WERI-Rb-1 (cell line): ENCODE measurements at regions not wholly inside any gene's neighbourhood (a gene's known extent, or its start where the extent isn't known, plus 50 kb on each side); places are given as distances from the start of the nearest gene placed in this dataset.

Experiments
- DNase-seq: peaks from one replicate; pipeline ENCODE4 v3.0.0-alpha.2; 2020
- H3K27ac ChIP-seq: fragments of 250-450 bp; sonication (Bioruptor Pico); 2 replicates; pipeline ENCODE4 v1.5.1; 2020; ENCODE audit warnings: mild to moderate bottlenecking, moderate library complexity
- H3K27me3 ChIP-seq: fragments of 250-450 bp; sonication (Bioruptor Pico); 2 replicates; pipeline ENCODE4 v1.5.1; 2021; ENCODE audit warnings: mild to moderate bottlenecking, low read depth, moderate library complexity; ENCODE audit not compliant: insufficient read depth, severe bottlenecking
- H3K36me3 ChIP-seq: fragments of 250-450 bp; sonication (Bioruptor Pico); 2 replicates; pipeline ENCODE4 v1.5.1; 2020; ENCODE audit warnings: mild to moderate bottlenecking, moderate library complexity
- H3K4me3 ChIP-seq: 2 replicates; pipeline ENCODE4 v1.5.1; 2011; ENCODE audit warnings: low read depth, mild to moderate bottlenecking, control low read depth, low read length
- H3K9me3 ChIP-seq: fragments of 250-450 bp; sonication (Bioruptor Pico); 2 replicates; pipeline ENCODE4 v1.5.1; 2021; ENCODE audit warnings: mild to moderate bottlenecking, moderate library complexity; ENCODE audit not compliant: severe bottlenecking
- CTCF ChIP-seq: IDR thresholded peaks from 2 replicates; pipeline ENCODE4 v1.5.1; 2011; ENCODE audit warnings: low read depth, mild to moderate bottlenecking, control low read depth, inconsistent platforms, low read length

GRCh38 chr1:195597891-195598290, 1010.3 kb downstream of the KCNT2 start:
- no peak overlapping the region for H3K27ac ChIP-seq
- DNase-seq = no peak
- no peaks in the 10 kb centered on the region for H3K36me3 ChIP-seq
- no peaks in the 10 kb centered on the region for H3K9me3 ChIP-seq
- no peaks in the 10 kb centered on the region for H3K27me3 ChIP-seq
- no peak overlapping the region for H3K4me3 ChIP-seq
- TF ChIP-seq CTCF = no peak

- Histone ChIP-seq H3K27ac (no peak overlapping the region), H3K9me3 (no peaks in the 10 kb centered on the region), H3K36me3 (no peaks in the 10 kb centered on the region), H3K4me3 (no peak overlapping the region), H3K27me3 (no peaks in the 10 kb centered on the region)
- no peak for TF ChIP-seq CTCF
- no peak for DNase-seq
These were observed 1013.5 kb downstream of the KCNT2 start for GRCh38 chr1:195594773-195595172.

- Histone ChIP-seq H3K9me3 (no peaks in the 10 kb centered on the region), H3K27me3 (no peaks in the 10 kb centered on the region), H3K36me3 (no peaks in the 10 kb centered on the region), H3K27ac (no peak overlapping the region), H3K4me3 (no peak overlapping the region)
- no peak for DNase-seq
- no peak for TF ChIP-seq CTCF
These were observed 1013.9 kb downstream of the KCNT2 start for GRCh38 chr1:195594322-195594721.

GRCh38 chr1:195591917-195592672, 1016.1 kb downstream of the KCNT2 start:
- H3K27me3 ChIP-seq = no peaks in the 10 kb centered on the region
- H3K4me3 ChIP-seq = no peak overlapping the region
- H3K27ac ChIP-seq = no peak overlapping the region
- DNase-seq = no peak
- no peaks in the 10 kb centered on the region for H3K9me3 ChIP-seq
- no peaks in the 10 kb centered on the region for H3K36me3 ChIP-seq
- TF ChIP-seq CTCF = no peak

- no peak for TF ChIP-seq CTCF
- Histone ChIP-seq H3K27ac (no peak overlapping the region), H3K4me3 (no peak overlapping the region), H3K27me3 (no peaks in the 10 kb centered on the region), H3K36me3 (no peaks in the 10 kb centered on the region), H3K9me3 (no peaks in the 10 kb centered on the region)
- DNase-seq = no peak
These were observed 1017.6 kb downstream of the KCNT2 start for GRCh38 chr1:195590649-195591048.
